Neural progenitor cell (in vitro differentiated cells): ENCODE measurements at regions not wholly inside any gene's neighbourhood (a gene's known extent, or its start where the extent isn't known, plus 50 kb on each side); places are given as distances from the start of the nearest gene placed in this dataset.

Source experiments
- EZH2 ChIP-seq: fragments of 200-600 bp; sonication (generic); IDR thresholded peaks from 2 replicates; pipeline ENCODE4 v1.6.1; 2017; ENCODE audit warnings: antibody characterized with exemption, mild to moderate bottlenecking, moderate library complexity
- TF ChIP-seq, protein P1 (sequence below): fragments of 200-600 bp; sonication (generic); IDR thresholded peaks from 2 replicates; pipeline ENCODE4 v1.5.1; 2017; ENCODE audit warnings: antibody characterized with exemption, mild to moderate bottlenecking

DNA sequence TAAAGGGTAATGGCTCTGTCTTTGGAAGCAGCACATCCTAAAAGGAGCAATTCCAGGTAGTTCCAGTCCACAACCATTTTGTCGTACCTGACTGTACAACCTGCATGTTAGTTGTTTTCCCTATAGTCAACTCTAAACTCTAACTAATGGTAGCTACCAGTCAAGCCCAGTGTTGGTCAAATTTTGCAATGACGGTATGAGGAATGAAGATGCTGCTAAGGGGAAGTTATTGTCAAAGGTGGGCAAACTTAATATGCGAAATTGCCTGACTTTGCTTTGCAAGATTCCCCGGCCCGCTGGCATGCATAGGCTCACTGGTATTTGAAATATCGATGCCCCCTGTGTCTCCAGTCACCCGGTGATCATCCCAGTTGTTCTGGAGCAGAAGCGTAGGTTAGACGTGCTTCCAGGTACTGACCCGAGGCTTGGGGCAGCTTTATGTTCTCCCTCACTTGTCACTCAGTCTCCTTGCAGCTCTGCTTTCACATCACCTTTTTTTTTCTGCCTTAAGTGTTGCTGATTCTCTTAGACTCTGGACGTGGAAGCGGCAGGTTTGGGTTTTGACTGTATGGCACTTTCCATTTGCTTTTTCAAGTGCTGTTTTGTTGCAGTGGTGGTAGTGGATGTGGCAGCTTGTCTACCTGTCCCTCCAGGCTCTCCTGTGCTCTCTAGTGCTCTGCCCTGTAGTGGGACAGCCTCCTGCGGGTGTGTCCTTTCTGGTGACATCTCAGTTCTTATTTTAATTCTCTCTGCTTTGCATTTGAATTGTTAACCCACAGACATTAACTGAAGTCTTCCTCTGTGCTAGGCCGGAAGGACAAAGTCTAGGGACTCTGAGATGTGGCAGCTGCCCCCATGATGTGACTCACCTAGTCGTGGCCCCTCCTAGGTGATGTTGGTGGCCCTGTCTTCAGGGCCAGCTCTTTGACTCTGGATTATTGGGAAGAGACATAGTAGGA lies 95.8 kb upstream of the UMPS start:
- TF ChIP-seq, protein P1, sequence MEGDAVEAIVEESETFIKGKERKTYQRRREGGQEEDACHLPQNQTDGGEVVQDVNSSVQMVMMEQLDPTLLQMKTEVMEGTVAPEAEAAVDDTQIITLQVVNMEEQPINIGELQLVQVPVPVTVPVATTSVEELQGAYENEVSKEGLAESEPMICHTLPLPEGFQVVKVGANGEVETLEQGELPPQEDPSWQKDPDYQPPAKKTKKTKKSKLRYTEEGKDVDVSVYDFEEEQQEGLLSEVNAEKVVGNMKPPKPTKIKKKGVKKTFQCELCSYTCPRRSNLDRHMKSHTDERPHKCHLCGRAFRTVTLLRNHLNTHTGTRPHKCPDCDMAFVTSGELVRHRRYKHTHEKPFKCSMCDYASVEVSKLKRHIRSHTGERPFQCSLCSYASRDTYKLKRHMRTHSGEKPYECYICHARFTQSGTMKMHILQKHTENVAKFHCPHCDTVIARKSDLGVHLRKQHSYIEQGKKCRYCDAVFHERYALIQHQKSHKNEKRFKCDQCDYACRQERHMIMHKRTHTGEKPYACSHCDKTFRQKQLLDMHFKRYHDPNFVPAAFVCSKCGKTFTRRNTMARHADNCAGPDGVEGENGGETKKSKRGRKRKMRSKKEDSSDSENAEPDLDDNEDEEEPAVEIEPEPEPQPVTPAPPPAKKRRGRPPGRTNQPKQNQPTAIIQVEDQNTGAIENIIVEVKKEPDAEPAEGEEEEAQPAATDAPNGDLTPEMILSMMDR, result no peak
- no peak for TF ChIP-seq EZH2
